ENCODE measurements at regions not wholly inside any gene's neighbourhood (a gene's known extent, or its start where the extent isn't known, plus 50 kb on each side); places are given as distances from the start of the nearest gene placed in this dataset.

- H3K4me3 Mint-ChIP-seq, result no peak overlapping the region
- H3K9me3 Mint-ChIP-seq, result peaks cover 8% of the 10 kb centered on the region
- peaks cover 20% of the 10 kb centered on the region for H3K4me1 Mint-ChIP-seq
- peak overlapping the region in 2 of 3 experiments; percentile 21 to 28 for H3K27ac Mint-ChIP-seq
- TF ChIP-seq CTCF (IDR thresholded peaks at IDR 0.05; ENCODE audit: unreplicated experiment in 3 of 3), result no peak
- H3K36me3 Mint-ChIP-seq (ENCODE audit: low read depth), result no peaks in the 10 kb centered on the region
- peaks cover 10% of the 10 kb centered on the region for H3K27me3 Mint-ChIP-seq (ENCODE audit: low read depth)
Observed at GRCh38 chr2:238986491-238987351, 138.8 kb downstream of the TWIST2 start.

DNA sequence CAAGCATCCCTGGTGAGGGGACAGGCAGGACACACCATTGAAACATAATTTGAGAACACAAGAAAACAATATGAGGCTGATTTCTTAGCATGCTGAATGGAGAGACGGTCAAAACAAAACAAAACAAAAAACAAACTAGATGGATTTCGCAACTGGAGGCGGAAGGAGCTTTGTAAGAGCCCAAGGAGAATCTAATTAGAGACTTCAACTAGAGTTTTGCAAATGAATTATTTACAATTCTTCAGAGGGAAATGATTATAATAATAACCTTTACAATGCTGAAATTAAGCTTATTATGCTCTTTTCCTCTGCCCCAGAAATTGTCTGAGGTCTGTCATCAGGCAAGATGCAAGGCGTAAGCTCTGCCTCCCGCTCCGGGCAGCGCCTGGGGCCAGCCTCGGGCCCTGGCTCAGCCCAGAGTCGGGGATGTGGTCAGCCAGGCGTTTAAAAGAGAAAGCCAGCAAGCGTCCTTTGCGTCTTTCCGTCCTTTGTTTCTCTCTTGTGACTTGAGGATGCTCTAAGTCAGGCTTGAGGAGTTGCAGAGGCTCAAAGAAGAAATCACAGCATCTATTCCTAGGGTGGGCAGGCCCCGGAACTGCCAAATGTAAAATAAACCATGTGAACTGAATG lies 139.6 kb downstream of the TWIST2 start:
- Mint-ChIP-seq H3K4me3 (no peak overlapping the region), H3K27me3 (ENCODE audit: low read depth) (peaks cover 10% of the 10 kb centered on the region), H3K36me3 (ENCODE audit: low read depth) (no peaks in the 10 kb centered on the region), H3K9me3 (peaks cover 8% of the 10 kb centered on the region), H3K27ac (peak overlapping the region in 2 of 3 experiments; percentile 21 to 28), H3K4me1 (peaks cover 24% of the 10 kb centered on the region)
- TF ChIP-seq CTCF (IDR thresholded peaks at IDR 0.05; ENCODE audit: unreplicated experiment in 3 of 3), result no peak

- no peak overlapping the region for H3K4me3 Mint-ChIP-seq
- H3K9me3 Mint-ChIP-seq, result peaks cover 6% of the 10 kb centered on the region
- peak overlapping the region in 1 of 3 experiments; percentile 28 for H3K27ac Mint-ChIP-seq
- no peak for TF ChIP-seq CTCF (IDR thresholded peaks at IDR 0.05; ENCODE audit: unreplicated experiment in 3 of 3)
- H3K36me3 Mint-ChIP-seq (ENCODE audit: low read depth), result no peaks in the 10 kb centered on the region
- peaks cover 5% of the 10 kb centered on the region for H3K27me3 Mint-ChIP-seq (ENCODE audit: low read depth)
- peaks cover 24% of the 10 kb centered on the region for H3K4me1 Mint-ChIP-seq
Observed at GRCh38 chr2:238988105-238988504, 140.2 kb downstream of the TWIST2 start.

DNA sequence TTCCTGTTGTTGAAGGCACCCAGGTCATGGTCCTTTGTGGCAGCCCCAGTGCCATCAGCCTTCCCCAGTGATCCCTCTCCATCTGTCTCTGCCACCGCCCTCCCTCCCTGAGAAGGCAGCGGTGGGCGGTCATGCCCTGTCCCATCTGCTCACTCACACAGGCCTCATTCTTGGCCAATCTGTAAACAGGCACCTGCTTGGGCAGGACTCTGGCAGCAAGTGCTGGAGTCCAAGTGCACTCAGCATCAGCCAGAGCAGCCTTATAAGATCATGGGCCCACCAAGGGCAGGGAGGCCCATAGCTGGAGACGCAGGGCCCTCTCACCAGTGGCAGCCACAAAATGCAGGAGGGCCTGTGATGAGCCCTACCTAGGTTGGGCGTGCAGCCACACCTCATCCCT lies 140.9 kb downstream of the TWIST2 start:
- H3K4me1 Mint-ChIP-seq, result peaks cover 24% of the 10 kb centered on the region
- H3K27me3 Mint-ChIP-seq (ENCODE audit: low read depth), result peaks cover 3% of the 10 kb centered on the region
- H3K27ac Mint-ChIP-seq, result no peak overlapping the region
- no peak for TF ChIP-seq CTCF (IDR thresholded peaks at IDR 0.05; ENCODE audit: unreplicated experiment in 3 of 3)
- H3K9me3 Mint-ChIP-seq, result peaks cover 9% of the 10 kb centered on the region
- H3K4me3 Mint-ChIP-seq, result no peak overlapping the region
- H3K36me3 Mint-ChIP-seq (ENCODE audit: low read depth), result no peaks in the 10 kb centered on the region

- no peak for TF ChIP-seq CTCF (IDR thresholded peaks at IDR 0.05; ENCODE audit: unreplicated experiment in 3 of 3)
- Mint-ChIP-seq H3K4me3 (no peak overlapping the region), H3K27me3 (ENCODE audit: low read depth) (peaks cover 3% of the 10 kb centered on the region), H3K4me1 (peaks cover 24% of the 10 kb centered on the region), H3K27ac (no peak overlapping the region), H3K9me3 (peaks cover 15% of the 10 kb centered on the region), H3K36me3 (ENCODE audit: low read depth) (peaks cover 4% of the 10 kb centered on the region)
Observed at GRCh38 chr2:238989484-238989883, 141.6 kb downstream of the TWIST2 start.
